GM19468 (cell line): ENCODE measurements at regions not wholly inside any gene's neighbourhood (a gene's known extent, or its start where the extent isn't known, plus 50 kb on each side); places are given as distances from the start of the nearest gene placed in this dataset.

Source experiments
- ATAC-seq: cut with Tn5 transposase; IDR thresholded peaks from one replicate; pipeline ENCODE4 v1.9.1; 2021; ENCODE audit warnings: mild to moderate bottlenecking, moderate library complexity, moderate number of reproducible peaks; ENCODE audit not compliant: unreplicated experiment; ENCODE audit errors: extremely low read depth

DNA sequence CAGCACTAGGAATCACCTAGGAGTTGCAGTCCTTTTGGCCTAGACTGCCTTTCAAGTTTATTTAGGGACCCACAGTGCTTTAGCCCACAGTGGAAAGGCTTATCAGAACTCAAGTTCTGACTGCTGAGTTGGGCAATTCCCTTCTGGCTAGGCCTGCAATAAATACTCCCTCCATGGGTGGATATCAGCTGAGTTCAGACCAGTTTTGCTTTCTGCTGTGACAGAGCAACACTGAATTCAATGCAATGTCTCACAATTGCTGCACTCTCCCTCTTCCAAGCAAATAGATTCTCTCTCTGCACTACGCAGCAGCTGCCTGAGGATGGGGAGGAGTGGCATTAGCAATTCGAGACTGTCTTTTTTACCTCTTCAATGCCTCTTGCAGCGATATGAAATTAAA is 1153.3 kb downstream of the SORCS1 start:
- ATAC-seq = no peak

DNA sequence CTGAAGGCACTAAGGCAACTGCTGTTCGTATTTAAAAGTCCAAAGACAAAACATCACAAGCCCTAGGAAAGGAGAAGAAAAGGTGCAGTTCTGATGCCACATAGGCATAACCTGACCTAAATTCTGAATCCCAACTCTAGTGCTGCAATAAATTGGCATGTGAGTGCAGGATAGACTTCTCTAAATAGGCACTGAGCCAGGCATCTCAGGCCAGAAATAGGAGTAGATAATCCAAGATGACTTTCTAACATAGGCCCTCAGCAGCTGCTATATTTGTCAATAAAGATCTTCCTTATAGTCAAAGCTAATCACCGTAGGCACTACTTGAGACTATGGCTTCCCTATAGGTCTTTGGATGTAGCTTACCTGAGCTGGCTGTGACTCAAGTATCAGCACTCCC is 1163.8 kb downstream of the SORCS1 start:
- no peak for ATAC-seq

DNA sequence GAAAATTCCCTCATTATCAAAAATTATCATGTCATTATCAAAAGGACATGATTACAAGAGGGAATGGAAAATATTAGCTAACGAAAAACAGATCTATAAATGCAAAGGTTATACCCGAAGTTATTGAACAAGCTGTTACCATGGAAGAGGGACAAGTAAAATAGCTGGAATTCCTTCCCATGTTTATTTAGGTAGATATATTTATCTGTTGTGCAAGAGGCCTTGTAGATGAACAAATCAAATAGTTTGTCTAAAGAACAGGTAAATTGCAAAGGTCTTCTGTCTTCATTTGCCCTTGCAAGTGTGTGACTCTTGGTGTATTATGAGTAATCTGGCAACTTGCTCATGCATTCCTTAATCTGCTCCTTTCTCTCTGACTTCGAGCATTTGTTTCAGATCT is 1170.9 kb downstream of the SORCS1 start:
- ATAC-seq = no peak

DNA sequence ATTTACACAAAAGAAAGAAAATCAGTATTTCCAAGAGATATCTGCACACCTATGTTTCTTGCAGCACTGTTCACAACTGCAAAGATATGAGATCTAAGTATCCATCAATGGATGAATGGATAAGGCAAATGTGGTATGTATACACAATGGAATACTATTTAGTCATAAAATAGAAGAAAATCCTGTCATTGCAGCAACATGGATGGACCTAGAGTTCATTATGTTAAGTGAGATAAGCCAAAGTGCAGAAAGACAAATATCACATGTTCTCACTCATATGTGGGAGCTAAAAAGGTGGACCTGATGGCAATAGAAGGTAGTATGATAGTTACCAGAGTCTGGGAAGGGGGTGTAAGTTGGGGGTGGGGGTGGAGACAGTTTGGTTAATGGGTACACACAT is 1171.6 kb downstream of the SORCS1 start:
- ATAC-seq = no peak

DNA sequence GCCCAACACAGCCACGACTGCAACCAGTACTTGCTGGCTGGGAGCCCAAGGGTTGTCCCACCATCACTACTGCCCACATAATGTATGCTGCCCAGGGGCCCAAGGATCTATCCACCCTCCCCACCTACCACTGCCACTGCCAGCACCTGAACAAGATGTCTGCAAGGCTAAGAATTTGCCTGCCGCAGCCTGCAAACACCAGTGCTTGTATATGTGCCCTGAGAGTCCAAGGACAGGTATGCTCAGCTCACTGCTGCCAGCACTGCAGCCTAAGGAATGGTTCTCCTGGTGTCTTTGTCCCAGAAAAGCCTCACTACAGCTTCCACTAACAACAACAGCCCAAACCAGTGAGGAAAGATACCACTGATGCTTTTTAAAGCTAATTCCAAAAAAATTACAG is 1174.0 kb downstream of the SORCS1 start:
- no peak for ATAC-seq

DNA sequence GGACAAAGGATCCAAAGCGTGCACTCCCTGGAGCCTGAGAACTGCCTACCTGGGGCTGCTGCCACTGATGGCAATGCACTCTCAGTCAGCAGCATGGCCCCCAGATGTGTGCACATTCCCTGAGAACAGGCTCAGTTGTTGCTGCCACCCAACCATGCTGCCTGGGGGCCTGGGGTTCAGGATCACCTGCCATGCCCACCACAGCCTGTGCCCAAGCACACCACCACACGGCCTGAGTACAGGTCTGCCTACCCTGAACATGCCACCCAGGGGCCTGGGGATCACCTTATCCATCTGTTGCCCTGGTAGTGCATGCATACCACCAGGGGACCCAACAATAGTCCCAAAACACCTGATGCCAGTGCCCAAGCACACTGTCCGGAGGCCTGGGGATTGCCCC is 1174.5 kb downstream of the SORCS1 start:
- ATAC-seq = no peak

DNA sequence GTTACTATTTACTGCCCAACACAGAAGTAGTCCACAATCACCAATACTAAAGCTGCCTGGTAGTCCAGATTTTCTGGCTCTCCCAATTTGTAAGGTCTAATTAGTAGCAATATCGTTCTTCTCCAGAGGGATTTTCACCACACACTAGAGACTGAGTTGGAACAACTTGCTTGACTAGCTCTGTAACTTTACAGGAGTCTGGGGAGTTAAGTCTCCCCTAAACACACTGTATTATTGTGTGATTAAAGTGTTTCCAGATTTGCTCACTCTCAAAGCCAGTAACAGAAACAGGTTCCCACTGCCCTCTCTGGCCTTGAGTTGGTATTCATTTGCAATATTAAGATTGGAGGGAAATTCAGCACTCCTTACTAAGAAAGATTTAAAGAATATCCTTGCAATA is 1175.7 kb downstream of the SORCS1 start:
- ATAC-seq = no peak

DNA sequence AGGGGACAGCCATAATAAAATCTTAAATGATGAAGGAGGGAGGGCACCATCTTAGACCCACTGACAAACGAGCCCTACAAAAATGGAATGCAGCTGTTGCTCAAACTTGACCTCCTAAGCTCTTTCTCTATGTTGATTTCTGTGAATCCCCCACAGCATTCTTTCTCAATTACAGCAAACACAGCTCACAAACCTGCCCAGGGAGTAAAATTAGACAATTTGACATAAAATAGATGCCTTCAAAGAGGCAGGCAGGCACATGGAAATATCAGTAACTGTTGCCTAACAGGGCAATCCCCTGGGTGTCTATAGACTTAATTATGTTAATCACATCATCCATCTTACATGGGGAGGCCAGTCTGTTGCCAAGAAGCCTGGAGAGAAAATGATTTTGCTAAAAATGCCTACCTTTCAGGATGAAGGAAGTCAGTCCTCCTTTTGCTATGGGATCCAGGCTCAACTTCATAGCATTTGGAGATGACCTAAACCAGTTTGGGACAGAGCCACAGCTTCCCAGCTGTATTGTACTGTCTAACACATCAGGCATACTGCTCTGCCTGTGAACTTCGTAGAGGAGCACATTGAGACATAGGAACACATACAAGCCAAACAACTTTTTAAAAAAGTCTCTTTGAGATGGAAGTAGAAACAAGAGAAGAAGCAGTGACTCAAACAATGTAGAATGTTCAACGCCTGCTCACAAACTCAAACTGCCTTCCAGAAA is 1177.4 kb downstream of the SORCS1 start:
- ATAC-seq = no peak

DNA sequence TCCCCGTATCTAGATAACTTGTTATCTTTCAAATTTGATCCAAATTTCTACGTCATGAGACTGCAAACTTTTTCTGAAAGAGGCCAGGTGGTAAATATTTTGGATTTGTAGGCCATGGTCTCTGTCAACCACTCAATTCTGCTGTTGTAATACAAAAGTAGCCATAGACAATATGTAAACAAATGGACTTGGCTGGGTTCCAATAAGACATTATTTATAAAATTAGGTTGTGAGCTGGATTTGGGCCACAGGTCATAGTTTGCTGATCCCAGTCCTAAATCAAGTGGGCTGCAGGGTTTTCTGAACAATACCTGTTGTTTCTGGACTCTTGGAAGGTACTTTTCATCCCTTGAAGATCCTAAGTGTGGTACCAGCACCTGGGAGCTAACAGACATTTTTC is 1178.0 kb downstream of the SORCS1 start:
- no peak for ATAC-seq

DNA sequence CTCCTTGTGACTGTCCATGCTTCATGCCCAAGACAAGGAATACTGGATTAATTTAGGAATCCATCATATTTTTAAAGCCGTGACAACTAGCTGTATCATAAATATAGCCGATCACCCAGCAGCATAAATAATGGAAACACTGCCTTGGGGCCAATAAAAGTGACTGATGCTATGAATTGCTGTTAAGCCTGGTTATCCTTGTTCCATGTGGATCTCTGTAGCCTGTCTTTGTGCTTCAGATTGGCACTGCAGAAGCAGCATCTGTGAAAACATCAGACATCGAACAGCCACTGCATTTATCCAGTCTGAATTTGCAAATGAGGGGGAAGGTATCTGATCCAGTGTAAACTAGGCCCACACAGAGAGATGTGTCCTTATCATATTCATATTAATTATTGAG is 1181.8 kb downstream of the SORCS1 start:
- no peak for ATAC-seq

DNA sequence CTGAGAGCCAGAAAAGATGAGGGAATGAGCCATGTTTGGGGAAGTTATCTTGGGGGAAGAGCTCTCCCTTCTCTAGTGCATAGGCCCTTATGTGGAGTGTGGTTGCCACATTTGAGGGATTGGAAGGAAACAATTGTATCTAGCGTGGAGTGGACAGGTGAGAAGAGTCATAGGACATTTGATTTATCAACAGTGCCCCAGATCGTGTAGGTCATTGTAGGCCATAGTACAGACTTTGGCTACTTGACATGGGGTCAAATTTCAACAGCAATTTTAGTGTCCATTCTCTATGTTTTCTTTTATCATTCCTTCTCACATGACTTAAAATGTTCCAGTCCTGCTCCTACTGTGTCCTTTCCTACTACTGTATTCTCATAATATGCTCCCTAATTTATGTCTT is 1182.8 kb downstream of the SORCS1 start:
- no peak for ATAC-seq

DNA sequence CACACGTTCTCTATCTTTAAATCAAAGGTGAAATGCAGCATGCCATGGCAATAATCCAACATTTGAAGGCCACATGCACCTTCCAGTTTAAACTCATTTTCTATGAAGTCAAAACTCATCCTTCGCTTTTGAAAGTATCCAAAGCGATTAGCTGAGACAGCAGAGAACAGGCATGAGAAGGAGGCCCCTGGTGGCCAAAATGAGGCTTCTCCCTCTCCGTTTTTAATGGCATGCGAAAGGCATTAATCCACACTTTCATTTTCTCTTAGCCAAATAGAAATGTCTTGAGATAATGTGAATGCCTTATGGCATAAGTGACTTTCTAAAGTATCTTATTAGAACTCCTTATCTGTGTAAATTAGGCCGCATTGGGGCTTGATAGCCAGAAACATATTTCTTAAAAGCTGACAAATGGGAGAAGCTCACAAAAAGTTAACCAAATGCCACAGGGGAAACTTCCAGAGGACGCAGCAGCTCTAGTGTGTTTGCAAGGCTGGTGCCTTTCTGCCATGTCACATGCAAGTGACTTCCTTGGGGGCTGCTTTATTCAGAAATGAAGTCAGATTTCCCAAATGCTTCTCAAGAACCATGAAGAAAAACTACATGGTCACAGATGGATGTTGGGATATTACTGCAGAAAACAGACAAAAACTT is 1189.6 kb downstream of the SORCS1 start:
- ATAC-seq = no peak

DNA sequence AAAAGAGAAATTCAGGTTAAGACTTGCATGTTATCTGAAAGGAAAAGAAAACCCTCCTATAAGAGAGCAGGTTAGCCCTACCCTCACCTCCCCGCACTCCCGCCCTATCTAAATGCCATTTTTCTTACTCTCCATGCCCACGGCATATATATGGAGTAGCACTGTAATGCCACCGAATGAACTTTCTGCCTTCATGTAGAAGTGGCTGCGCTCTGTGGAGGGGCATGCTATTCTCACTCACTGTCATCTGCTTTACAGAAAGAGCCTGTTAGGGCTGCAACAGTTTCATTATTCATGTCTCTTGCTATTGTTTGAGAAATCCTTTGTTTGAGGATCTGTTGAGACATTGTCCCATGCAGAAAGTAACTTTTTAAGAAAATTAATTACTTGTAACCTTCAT is 1190.6 kb downstream of the SORCS1 start:
- no peak for ATAC-seq

DNA sequence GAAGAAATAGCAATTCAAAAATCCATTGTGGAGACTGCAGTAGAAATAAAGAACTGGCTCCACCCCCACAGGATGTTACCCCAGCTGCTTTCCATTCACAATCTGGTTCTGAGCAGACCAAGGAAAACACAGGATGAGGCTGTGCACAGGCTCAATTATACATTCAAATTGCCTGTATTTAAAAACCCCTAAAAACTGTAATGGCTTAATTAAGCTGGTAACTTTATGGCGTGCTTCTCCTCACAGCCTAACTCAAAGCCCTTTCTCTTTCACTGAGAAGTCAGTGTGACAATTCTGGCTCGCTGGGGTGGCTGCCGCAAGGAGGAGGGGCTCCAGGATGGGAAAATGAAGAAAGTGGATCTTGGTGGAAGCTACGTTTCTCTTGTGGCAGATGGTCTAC is 1191.1 kb downstream of the SORCS1 start:
- no peak for ATAC-seq

DNA sequence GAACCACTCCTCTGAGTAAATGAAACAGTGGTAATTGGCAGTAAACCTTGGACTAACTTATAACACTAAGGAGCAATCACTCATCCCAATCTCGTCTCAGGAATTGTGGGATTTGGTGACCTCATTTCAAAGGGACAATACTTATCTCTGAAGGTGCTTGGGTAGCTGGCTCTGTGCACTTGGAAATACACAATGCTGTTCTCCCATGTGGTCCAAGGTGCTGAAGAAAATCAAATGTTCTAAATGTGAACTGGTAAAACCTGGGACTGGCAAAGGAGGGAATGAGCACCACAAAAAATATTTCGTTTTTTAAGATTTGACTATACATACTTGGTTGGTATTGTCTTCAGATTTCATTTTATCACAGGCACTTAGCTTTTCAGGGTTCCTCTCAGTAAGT is 1193.0 kb downstream of the SORCS1 start:
- ATAC-seq = no peak

DNA sequence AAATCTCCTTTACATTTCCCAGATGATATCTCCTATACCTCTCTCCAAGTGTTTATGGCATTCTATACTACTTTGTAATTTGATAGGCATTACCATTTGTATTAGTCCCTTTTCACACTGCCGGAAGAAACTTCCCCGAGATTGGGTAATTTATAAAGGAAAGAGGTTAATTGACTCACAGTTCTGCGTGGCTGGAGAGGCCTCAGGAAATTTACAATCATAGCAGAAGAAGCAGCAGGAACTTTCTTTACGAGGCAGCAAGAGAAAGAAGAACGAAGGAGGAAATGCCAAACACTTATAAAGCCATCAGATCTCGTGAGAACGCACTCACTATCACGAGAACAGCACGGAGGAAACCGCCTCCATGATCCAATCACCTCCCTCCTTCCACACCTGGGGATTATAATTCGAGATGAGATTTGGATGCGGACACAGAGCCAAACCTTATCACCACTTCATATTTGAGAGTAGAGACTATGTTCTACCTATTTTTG is 1194.6 kb downstream of the SORCS1 start:
- ATAC-seq = no peak

DNA sequence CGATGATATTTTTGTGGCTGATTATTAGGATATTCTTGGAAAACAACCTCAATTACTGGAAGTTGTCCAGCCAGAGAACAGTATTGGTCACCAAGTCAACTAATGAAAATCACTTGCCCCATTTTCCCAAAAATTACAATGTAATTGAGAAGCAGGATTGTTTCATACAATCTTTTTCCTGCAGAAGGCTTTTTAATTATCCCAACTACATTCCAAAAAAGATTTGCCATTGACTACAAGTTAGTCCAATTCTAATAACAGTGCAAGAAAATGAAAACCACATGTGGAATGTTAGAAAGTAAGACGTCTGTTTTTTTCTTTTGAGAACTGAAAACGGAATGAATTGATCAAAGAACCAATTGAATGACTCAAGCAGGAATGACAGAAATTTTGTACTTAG is 1195.8 kb downstream of the SORCS1 start:
- no peak for ATAC-seq

DNA sequence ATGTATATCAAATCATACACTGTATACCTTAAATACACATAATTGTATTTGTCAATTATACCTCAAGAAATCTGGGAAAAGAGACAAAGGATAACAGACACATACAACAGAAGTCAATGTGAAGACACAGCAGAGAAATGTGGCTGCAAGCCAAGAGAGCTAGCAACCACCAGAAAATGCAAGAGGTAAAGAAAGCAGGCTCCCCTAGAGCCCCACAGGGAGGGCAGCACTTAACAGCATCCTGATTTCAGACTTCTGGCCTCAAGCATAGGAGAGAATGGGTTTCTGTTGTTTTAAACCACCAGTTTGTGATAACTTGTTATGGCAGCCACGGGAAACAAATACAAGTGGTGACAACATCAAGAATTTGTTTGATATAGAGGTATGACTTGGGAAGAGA is 1197.2 kb downstream of the SORCS1 start:
- no peak for ATAC-seq

DNA sequence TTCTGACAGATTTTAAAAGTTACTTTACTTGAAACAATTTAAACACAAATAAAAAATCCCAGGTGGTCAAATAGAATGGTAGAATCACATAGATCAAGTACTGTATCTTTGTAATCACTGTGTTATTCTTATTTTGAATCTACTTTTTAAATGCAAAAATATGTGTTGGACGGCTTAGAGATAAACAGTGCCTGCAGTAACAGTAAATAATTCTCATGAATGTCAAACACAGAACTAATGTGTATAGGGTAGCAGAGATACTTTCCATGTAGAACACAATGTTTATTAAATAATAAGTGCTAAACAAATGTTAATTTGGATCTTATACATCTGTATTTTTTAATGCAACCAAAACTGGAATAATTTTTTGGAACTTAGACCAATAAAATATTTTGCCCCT is 1199.4 kb downstream of the SORCS1 start:
- no peak for ATAC-seq

DNA sequence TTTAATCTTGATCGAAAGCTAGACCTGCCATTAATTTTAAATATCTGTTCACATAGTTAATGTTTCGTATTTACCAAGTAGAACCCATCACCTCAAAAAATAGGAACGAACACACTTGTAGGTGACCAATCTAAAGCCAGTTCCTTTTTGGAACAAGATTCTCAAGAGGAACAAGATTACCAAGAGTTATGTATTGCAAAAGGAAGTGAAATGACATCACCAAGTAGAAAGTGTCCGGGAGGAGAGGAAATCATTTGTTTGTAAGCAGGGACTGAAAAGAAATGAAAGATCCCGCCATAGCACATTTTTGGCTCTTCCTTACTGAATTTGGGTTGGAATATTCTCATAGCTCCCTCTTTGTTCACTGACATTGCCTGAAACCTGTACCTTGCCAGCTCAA is 1200.5 kb downstream of the SORCS1 start:
- ATAC-seq = no peak

DNA sequence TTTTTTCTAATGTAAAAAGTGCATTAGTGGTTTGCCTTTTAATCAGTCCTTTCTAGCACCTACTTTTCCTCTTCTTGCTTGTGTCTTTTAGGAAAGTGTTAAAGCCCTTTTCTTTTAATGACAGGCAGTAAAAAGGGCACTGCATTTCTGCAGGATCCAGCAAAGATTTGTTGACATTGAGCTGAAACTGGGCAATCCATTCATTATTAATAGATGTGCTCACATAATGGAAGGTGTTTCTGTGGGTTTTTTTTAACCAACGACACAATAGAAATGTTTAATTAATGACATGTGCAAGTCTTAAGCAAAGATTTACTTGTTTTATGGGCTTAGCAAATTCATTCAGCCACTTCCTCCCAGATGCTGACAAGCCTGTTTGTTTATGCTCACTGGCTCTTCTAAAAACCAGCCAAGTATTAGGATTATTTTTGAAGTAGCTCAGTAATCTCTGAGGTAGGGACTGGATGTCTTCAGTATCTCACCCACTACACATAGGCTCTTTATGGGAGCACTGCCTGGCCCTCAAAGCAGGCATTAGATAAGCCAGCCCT is 1201.1 kb downstream of the SORCS1 start:
- ATAC-seq = no peak

DNA sequence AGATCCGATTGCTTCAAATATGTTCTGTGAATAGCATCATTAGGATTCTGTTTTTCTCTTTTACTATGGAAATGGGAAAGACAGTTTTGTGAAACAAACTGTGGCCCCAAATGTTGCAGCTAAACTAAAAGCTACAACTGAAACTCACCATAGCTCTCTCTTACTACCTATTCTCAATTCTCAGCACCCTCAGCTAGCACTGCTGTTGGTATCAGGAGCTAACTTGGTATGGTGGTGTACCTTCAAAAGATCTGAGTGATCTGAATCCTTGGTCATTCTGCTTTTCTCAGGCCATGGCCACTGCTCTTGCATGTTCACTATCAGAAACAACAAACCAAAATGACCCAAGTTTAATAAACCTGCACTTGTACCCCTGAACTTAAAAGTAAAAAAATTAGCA is 1208.0 kb downstream of the SORCS1 start:
- ATAC-seq = no peak
